Glutamatergic neuron (in vitro differentiated cells): ENCODE measurements at regions not wholly inside any gene's neighbourhood (a gene's known extent, or its start where the extent isn't known, plus 50 kb on each side); places are given as distances from the start of the nearest gene placed in this dataset.

ENCODE experiments used
- DNase-seq: peaks from one replicate; pipeline ENCODE4 v3.0.0; 2022
- H3K27ac Mint-ChIP-seq: one replicate; pipeline ENCODE4 v1.8.0; 2020; ENCODE audit warnings: mild to moderate bottlenecking, mixed read lengths, inconsistent platforms; ENCODE audit not compliant: unreplicated experiment
- H3K27me3 Mint-ChIP-seq: one replicate; pipeline ENCODE4 v1.8.0; 2020; ENCODE audit warnings: mild to moderate bottlenecking, moderate library complexity, mixed read lengths, inconsistent platforms; ENCODE audit not compliant: unreplicated experiment
- H3K36me3 Mint-ChIP-seq: one replicate; pipeline ENCODE4 v1.8.0; 2020; ENCODE audit warnings: mild to moderate bottlenecking, mixed read lengths, inconsistent platforms; ENCODE audit not compliant: unreplicated experiment
- H3K4me1 Mint-ChIP-seq: one replicate; pipeline ENCODE4 v1.8.0; 2020; ENCODE audit warnings: mild to moderate bottlenecking, low read depth, mixed read lengths, inconsistent platforms; ENCODE audit not compliant: unreplicated experiment
- H3K4me3 Mint-ChIP-seq: one replicate; pipeline ENCODE4 v1.8.0; 2020; ENCODE audit warnings: mild to moderate bottlenecking, mixed read lengths, inconsistent platforms; ENCODE audit not compliant: unreplicated experiment
- H3K9me3 Mint-ChIP-seq: one replicate; pipeline ENCODE4 v1.8.0; 2020; ENCODE audit warnings: mild to moderate bottlenecking, moderate library complexity, mixed read lengths, inconsistent platforms; ENCODE audit not compliant: unreplicated experiment
- CTCF ChIP-seq: fragments of 200-600 bp; sonication (generic); IDR thresholded peaks from one replicate; pipeline ENCODE4 v1.5.0; 2021; ENCODE audit not compliant: partially characterized antibody, unreplicated experiment

- no peak for TF ChIP-seq CTCF
- DNase-seq: no peak
- H3K36me3 Mint-ChIP-seq: no peaks in the 10 kb centered on the region
- no peaks in the 10 kb centered on the region for H3K27me3 Mint-ChIP-seq
- H3K4me3 Mint-ChIP-seq: no peak overlapping the region
- no peak overlapping the region for H3K27ac Mint-ChIP-seq
- H3K9me3 Mint-ChIP-seq: no peaks in the 10 kb centered on the region
- peaks cover 1% of the 10 kb centered on the region for H3K4me1 Mint-ChIP-seq
These were observed 453.2 kb upstream of the PIK3C3 start for GRCh38 chr18:41501848-41502247.

GRCh38 chr18:41499345-41499744 is 455.7 kb upstream of the PIK3C3 start:
- Mint-ChIP-seq H3K4me3 (no peak overlapping the region), H3K4me1 (peaks cover 1% of the 10 kb centered on the region), H3K27me3 (no peaks in the 10 kb centered on the region), H3K36me3 (no peaks in the 10 kb centered on the region), H3K9me3 (no peaks in the 10 kb centered on the region), H3K27ac (no peak overlapping the region)
- no peak for DNase-seq
- TF ChIP-seq CTCF: no peak

GRCh38 chr18:41490861-41491260 is 464.2 kb upstream of the PIK3C3 start:
- Mint-ChIP-seq H3K4me3 (no peak overlapping the region), H3K4me1 (no peaks in the 10 kb centered on the region), H3K36me3 (no peaks in the 10 kb centered on the region), H3K9me3 (no peaks in the 10 kb centered on the region), H3K27ac (no peak overlapping the region), H3K27me3 (no peaks in the 10 kb centered on the region)
- no peak for TF ChIP-seq CTCF
- no peak for DNase-seq

GRCh38 chr18:41486575-41486974 is 468.5 kb upstream of the PIK3C3 start:
- no peak overlapping the region for H3K27ac Mint-ChIP-seq
- no peak for DNase-seq
- no peak overlapping the region for H3K4me3 Mint-ChIP-seq
- peaks cover 9% of the 10 kb centered on the region for H3K4me1 Mint-ChIP-seq
- no peaks in the 10 kb centered on the region for H3K9me3 Mint-ChIP-seq
- H3K36me3 Mint-ChIP-seq: no peaks in the 10 kb centered on the region
- no peak for TF ChIP-seq CTCF
- no peaks in the 10 kb centered on the region for H3K27me3 Mint-ChIP-seq

GRCh38 chr18:41484069-41484468 is 471.0 kb upstream of the PIK3C3 start:
- no peak for DNase-seq
- Mint-ChIP-seq H3K4me1 (peaks cover 9% of the 10 kb centered on the region), H3K4me3 (no peak overlapping the region), H3K27ac (no peak overlapping the region), H3K27me3 (no peaks in the 10 kb centered on the region), H3K36me3 (no peaks in the 10 kb centered on the region), H3K9me3 (no peaks in the 10 kb centered on the region)
- TF ChIP-seq CTCF: no peak
